BJ (cell line): ENCODE measurements at regions not wholly inside any gene's neighbourhood (a gene's known extent, or its start where the extent isn't known, plus 50 kb on each side); places are given as distances from the start of the nearest gene placed in this dataset.

ENCODE experiments used
- CTCF ChIA-PET: fragments of 350-600 bp; formaldehyde crosslinking; extraction: SDS; loops from one replicate; lab custom pipeline; 2021; ENCODE audit warnings: antibody characterized with exemption, inconsistent platforms; lab: Yijun Ruan, JAX
- POLR2A ChIA-PET: fragments of 300-600 bp; sonication (Branson Sonifier 250); formaldehyde crosslinking; extraction: SDS; loops from one replicate; lab custom pipeline; 2021; ENCODE audit warnings: antibody characterized with exemption; lab: Charles Lee
- DNase-seq: peaks from one replicate; pipeline ENCODE4 v3.0.0-alpha.2; 2011; ENCODE audit warnings: low read depth
- H3K27me3 ChIP-seq: 2 replicates; pipeline ENCODE4 v1.6.0; 2011; ENCODE audit warnings: low read length; ENCODE audit not compliant: control insufficient read depth, insufficient read depth
- H3K36me3 ChIP-seq: 2 replicates; pipeline ENCODE4 v1.5.1; 2011; ENCODE audit warnings: low read length; ENCODE audit not compliant: control insufficient read depth, insufficient read depth
- H3K4me3 ChIP-seq: 2 replicates; pipeline ENCODE4 v1.5.1; 2011; ENCODE audit warnings: low read depth, mild to moderate bottlenecking, control low read depth, low read length
- TF ChIP-seq, protein P1 (sequence below): IDR thresholded peaks from 2 replicates; pipeline ENCODE4 v1.5.1; 2011; ENCODE audit warnings: low read depth, mild to moderate bottlenecking, control low read depth, inconsistent platforms, low read length, moderate library complexity; ENCODE audit not compliant: insufficient read depth

DNA sequence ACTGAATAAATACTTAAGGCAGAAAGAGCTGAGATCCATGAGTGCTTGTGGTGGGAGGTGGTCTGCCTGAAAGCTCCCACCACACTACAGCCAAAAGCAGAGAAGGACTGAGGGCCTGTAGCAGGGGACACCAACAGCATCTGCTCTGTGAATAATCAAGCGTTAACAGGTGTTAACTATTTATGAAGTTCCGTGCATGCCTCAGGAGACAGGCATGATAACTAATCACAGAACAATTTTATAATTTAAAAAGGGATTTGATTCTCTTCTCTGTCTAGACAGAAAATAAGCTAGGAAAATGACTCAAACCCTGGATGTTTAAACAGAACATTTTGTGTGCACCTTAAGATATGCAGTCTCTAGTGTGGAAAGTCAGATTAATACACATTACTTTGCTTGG, 61.5 kb upstream of the GHITM start:
- DNase-seq: no peak
- TF ChIP-seq, protein P1, sequence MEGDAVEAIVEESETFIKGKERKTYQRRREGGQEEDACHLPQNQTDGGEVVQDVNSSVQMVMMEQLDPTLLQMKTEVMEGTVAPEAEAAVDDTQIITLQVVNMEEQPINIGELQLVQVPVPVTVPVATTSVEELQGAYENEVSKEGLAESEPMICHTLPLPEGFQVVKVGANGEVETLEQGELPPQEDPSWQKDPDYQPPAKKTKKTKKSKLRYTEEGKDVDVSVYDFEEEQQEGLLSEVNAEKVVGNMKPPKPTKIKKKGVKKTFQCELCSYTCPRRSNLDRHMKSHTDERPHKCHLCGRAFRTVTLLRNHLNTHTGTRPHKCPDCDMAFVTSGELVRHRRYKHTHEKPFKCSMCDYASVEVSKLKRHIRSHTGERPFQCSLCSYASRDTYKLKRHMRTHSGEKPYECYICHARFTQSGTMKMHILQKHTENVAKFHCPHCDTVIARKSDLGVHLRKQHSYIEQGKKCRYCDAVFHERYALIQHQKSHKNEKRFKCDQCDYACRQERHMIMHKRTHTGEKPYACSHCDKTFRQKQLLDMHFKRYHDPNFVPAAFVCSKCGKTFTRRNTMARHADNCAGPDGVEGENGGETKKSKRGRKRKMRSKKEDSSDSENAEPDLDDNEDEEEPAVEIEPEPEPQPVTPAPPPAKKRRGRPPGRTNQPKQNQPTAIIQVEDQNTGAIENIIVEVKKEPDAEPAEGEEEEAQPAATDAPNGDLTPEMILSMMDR: no peak
- Histone ChIP-seq H3K36me3 (no peaks in the 10 kb centered on the region), H3K4me3 (no peak overlapping the region), H3K27me3 (no peaks in the 10 kb centered on the region)
- POLR2A ChIA-PET: no interaction called here
- CTCF ChIA-PET: interaction anchor here (1.3 to 2.0 kb wide), 3 partner anchors 18 to 36 kb away, joined by 3 to 7 read pairs (median 4); no protein-coding TSS in a partner anchor

DNA sequence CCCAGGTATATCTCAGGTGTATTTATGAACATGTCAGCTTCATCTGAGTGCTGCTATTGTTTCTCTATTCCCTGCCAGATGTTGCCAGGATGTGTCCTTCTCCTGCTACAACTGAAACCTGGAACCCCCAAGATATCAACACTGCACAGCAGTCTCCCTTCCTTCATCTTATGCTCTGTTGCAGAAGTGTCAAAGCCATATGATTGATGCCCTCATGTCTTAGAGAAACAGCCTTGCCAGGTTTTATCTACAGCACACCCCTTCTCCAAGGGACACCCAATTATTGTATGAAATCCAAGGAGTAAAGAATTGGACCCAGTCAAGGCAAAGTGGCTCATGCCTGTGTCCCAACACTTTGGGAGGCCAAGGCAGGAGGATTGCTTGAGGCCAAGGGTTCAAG, 60.5 kb upstream of the GHITM start:
- TF ChIP-seq, protein P1: no peak
- Histone ChIP-seq H3K27me3 (no peaks in the 10 kb centered on the region), H3K36me3 (no peaks in the 10 kb centered on the region), H3K4me3 (no peak overlapping the region)
- no peak for DNase-seq
- ChIA-PET POLR2A (no interaction called here), CTCF (interaction anchor here (1.4 to 2.0 kb wide), 2 partner anchors 19 kb away, joined by 4 to 7 read pairs; no protein-coding TSS in a partner anchor)

DNA sequence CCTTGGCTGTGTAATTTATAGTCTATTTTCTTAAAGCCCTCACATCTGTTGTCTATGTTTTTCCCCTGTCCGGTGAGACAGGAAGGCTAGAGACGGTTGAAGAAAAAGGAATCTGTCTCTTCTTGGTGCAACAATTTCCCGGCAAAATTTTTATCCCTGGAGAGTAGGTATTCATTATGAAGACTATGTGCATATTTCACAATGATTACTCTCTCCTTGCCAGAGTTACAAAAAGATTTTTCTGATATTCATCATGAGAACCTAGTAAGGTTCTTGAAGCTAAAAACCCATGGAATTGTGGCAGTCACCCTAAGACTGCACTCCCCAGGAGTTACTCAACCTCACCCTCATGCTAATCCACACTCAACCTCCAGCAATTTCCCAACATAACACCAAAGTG, 55.0 kb upstream of the GHITM start:
- Histone ChIP-seq H3K4me3 (no peak overlapping the region), H3K36me3 (no peaks in the 10 kb centered on the region), H3K27me3 (no peaks in the 10 kb centered on the region)
- TF ChIP-seq, protein P1: no peak
- ChIA-PET POLR2A (no interaction called here), CTCF (interaction anchor here (0.9 to 1.8 kb wide), 2 partner anchors 9 to 13 kb away, joined by 3 to 5 read pairs; no protein-coding TSS in a partner anchor)
- DNase-seq: no peak

DNA sequence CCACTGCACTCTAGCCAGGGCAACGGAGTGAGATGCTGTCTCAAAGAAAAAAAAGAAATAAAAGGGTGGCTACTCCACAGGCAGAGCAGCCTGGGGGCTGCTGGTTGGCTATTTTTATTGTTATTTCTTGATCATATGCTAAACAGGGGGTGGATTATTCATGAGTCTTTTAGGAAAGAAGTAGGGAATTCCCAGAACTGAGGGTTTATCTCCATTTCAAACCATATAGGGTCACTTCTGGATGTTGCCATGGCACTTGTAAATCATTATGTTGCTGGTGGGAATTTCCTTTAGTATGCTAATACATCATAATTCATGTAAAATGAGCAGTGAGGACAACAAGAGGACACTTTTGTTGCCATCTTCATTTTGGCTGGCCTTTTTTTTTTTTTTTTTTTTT, 52.1 kb upstream of the GHITM start:
- TF ChIP-seq, protein P1: no peak
- no peak for DNase-seq
- Histone ChIP-seq H3K27me3 (no peaks in the 10 kb centered on the region), H3K36me3 (no peaks in the 10 kb centered on the region), H3K4me3 (no peak overlapping the region)
- POLR2A ChIA-PET: no interaction called here
- CTCF ChIA-PET: no interaction called here

DNA sequence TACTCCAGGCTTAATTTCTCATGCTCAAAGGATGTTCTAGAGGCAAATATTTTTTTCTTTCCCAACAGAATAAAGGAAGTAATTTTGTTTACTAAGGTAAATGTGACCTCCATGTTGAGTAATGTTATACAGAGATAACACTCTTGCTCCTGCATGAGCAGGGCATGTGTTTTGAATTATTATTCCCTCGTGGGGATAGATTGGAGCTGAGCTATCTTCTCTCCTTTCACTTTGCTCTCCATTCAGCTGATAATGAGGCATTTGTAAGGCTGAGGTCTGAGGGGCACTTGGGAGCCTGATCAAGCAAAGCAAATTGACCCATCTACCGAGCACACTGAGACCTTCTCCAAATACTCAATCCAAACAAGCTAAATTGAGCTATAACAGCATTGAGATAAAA, 50.7 kb upstream of the GHITM start:
- H3K27me3 ChIP-seq: no peaks in the 10 kb centered on the region
- TF ChIP-seq, protein P1: no peak
- no peak overlapping the region for H3K4me3 ChIP-seq
- ChIA-PET CTCF (interaction anchor here (0.8 to 1.6 kb wide), 3 partner anchors 10 to 29 kb away, joined by 4 to 5 read pairs (median 4); no protein-coding TSS in a partner anchor), POLR2A (no interaction called here)
- no peaks in the 10 kb centered on the region for H3K36me3 ChIP-seq
- no peak for DNase-seq
